ENCODE measurements at regions not wholly inside any gene's neighbourhood (a gene's known extent, or its start where the extent isn't known, plus 50 kb on each side); places are given as distances from the start of the nearest gene placed in this dataset.

DNA sequence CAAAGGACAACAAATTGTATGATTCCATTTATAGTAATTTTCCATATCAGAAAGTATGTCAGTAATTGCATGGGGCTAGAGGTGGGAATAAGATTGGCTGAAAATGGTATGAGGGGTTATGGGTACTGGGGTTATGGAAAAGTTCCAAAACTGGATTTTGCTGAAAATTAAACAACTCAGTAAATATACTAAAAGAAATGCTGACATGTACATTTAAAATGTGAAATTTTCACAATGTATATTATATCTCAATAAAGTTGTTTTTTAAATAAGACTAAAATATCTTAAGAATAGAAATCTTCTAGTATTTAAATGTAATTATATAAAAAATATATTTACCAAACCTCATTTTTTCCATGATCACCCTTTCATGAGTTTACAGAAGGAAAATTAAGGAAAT is 844.9 kb upstream of the SLIT2 start:
- H3K4me1 Mint-ChIP-seq (ENCODE audit: low read depth), result no peaks in the 10 kb centered on the region

DNA sequence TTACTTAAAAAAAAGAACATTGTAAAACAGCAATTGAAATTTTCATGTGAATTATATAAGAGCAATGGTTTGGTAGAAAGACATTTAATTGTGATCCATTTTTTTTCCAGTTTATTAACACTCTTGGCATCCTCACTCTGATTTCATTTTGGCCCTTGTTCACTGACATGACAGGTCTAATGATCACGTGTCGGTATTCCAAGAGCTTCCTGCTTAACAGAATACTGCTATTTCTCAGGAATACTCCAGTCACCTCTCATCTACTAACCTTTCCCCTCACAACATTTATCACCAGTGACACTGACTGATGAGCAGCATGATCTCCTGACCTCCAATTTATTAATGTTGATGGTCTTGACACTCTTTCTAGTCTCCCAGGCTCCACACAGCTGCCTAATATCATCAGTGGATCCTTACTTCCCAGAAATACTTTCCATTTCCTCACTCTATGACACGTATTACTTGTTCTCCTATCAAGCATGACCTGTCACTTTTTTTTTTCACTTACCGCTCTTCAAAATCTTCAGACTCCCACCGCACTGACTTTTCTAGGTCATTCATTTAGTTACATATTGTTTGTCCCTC is 847.8 kb upstream of the SLIT2 start:
- H3K4me3 Mint-ChIP-seq, result no peak overlapping the region
- H3K36me3 Mint-ChIP-seq (ENCODE audit: low read depth), result no peaks in the 10 kb centered on the region
- H3K27ac Mint-ChIP-seq, result no peak overlapping the region
- intact Hi-C loops (cut with micrococcal nuclease), result no loop called here
- H3K9me3 Mint-ChIP-seq, result peaks cover 7% of the 10 kb centered on the region
- no peaks in the 10 kb centered on the region for H3K4me1 Mint-ChIP-seq (ENCODE audit: low read depth)
- H3K27me3 Mint-ChIP-seq, result no peaks in the 10 kb centered on the region

More for the DNA sequence above, 844.9 kb upstream of the SLIT2 start:
- Mint-ChIP-seq H3K9me3 (peaks cover 7% of the 10 kb centered on the region), H3K4me3 (no peak overlapping the region), H3K27me3 (no peaks in the 10 kb centered on the region), H3K27ac (no peak overlapping the region), H3K36me3 (ENCODE audit: low read depth) (no peaks in the 10 kb centered on the region)
- intact Hi-C loops (cut with micrococcal nuclease), result no loop called here

- H3K4me3 Mint-ChIP-seq, result no peak overlapping the region
- H3K4me1 Mint-ChIP-seq (ENCODE audit: low read depth), result no peaks in the 10 kb centered on the region
- H3K36me3 Mint-ChIP-seq (ENCODE audit: low read depth), result no peaks in the 10 kb centered on the region
- peaks cover under 1% of the 10 kb centered on the region for H3K9me3 Mint-ChIP-seq
- no peak overlapping the region for H3K27ac Mint-ChIP-seq
- intact Hi-C loops (cut with micrococcal nuclease), result no loop called here
- no peaks in the 10 kb centered on the region for H3K27me3 Mint-ChIP-seq
These were observed 849.1 kb upstream of the SLIT2 start for GRCh38 chr4:19402581-19403065.

GRCh38 chr4:19401301-19402080 is 850.2 kb upstream of the SLIT2 start:
- H3K9me3 Mint-ChIP-seq, result no peaks in the 10 kb centered on the region
- no peaks in the 10 kb centered on the region for H3K27me3 Mint-ChIP-seq
- H3K4me1 Mint-ChIP-seq (ENCODE audit: low read depth), result no peaks in the 10 kb centered on the region
- no peak overlapping the region for H3K4me3 Mint-ChIP-seq
- H3K36me3 Mint-ChIP-seq (ENCODE audit: low read depth), result no peaks in the 10 kb centered on the region
- intact Hi-C loops (cut with micrococcal nuclease), result no loop called here
- no peak overlapping the region for H3K27ac Mint-ChIP-seq

DNA sequence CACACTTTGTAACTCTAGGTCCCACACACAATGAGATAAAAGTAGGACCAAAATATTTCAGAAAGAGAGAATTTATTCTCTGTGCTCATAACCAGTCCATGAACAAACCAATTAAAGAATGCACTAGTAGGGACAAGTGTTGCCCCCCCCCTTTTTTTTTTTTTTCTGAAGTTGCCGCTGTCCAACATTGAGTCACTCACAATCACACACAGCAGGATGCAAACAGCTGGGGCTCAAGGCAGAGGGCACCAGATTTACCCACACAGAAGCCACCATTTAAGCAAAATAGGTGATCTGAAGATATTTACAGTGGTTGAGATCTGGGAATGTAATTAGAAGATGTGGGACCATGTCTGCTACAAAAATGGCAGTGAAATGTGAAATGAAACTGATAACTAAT is 850.9 kb upstream of the SLIT2 start:
- no peaks in the 10 kb centered on the region for H3K36me3 Mint-ChIP-seq (ENCODE audit: low read depth)

GRCh38 chr4:19399001-19399400 is 852.7 kb upstream of the SLIT2 start:
- Mint-ChIP-seq H3K4me1 (ENCODE audit: low read depth) (no peaks in the 10 kb centered on the region), H3K4me3 (no peak overlapping the region), H3K27me3 (no peaks in the 10 kb centered on the region), H3K27ac (no peak overlapping the region), H3K9me3 (peaks cover 16% of the 10 kb centered on the region), H3K36me3 (ENCODE audit: low read depth) (no peaks in the 10 kb centered on the region)
- intact Hi-C loops (cut with micrococcal nuclease), result no loop called here

More for the DNA sequence above, 850.9 kb upstream of the SLIT2 start:
- H3K27me3 Mint-ChIP-seq, result no peaks in the 10 kb centered on the region
- H3K27ac Mint-ChIP-seq, result no peak overlapping the region
- no peaks in the 10 kb centered on the region for H3K9me3 Mint-ChIP-seq
- H3K4me1 Mint-ChIP-seq (ENCODE audit: low read depth), result no peaks in the 10 kb centered on the region
- intact Hi-C loops (cut with micrococcal nuclease), result no loop called here
- H3K4me3 Mint-ChIP-seq, result no peak overlapping the region

DNA sequence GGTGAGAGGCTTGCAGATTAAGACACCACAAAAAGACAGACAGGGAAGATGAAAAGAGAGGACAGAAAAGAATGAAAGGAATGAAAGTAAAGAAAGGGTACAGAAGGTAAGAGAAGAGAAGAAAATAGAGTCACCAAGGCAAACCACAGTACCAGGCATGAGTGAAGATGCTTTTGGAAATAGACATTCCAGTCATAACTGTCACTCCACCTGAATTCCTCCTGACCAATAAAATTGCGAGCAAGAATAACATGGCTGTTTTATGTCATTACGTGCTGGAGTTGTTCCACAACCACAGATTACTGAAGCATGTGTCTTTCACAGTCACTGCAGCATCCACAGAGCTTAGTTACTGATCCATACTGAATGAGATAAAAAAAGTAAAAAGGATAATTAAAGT is 864.9 kb upstream of the SLIT2 start:
- H3K27ac Mint-ChIP-seq, result no peak overlapping the region
- intact Hi-C loops (cut with micrococcal nuclease), result no loop called here
- peaks cover 41% of the 10 kb centered on the region for H3K9me3 Mint-ChIP-seq
- H3K27me3 Mint-ChIP-seq, result no peaks in the 10 kb centered on the region
- no peaks in the 10 kb centered on the region for H3K36me3 Mint-ChIP-seq (ENCODE audit: low read depth)
- no peak overlapping the region for H3K4me3 Mint-ChIP-seq
- no peaks in the 10 kb centered on the region for H3K4me1 Mint-ChIP-seq (ENCODE audit: low read depth)

GRCh38 chr4:19382993-19383756 is 868.5 kb upstream of the SLIT2 start:
- intact Hi-C loops (cut with micrococcal nuclease), result no loop called here
- Mint-ChIP-seq H3K9me3 (peaks cover 25% of the 10 kb centered on the region), H3K27me3 (no peaks in the 10 kb centered on the region), H3K4me1 (ENCODE audit: low read depth) (no peaks in the 10 kb centered on the region), H3K36me3 (ENCODE audit: low read depth) (no peaks in the 10 kb centered on the region), H3K4me3 (no peak overlapping the region), H3K27ac (no peak overlapping the region)

DNA sequence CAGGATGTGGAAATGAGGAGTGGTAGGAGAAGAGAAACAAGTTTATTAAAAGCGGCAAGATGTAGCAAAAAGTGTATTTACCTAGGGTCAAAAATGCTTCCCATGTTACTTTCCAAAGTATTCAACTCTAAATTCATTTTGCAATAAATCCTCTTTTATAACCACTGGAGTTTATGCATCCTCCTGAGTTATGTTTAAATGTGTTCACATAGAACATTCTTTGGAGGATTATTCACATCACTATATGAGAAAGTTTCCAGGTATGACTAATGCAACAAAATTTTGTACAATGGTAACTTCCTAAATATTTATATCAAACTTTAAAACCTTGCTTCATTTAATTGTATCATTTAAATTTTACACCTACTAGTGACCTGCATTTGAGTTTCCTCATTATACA is 870.6 kb upstream of the SLIT2 start:
- intact Hi-C loops (cut with micrococcal nuclease), result no loop called here
- Mint-ChIP-seq H3K27ac (no peak overlapping the region), H3K4me3 (no peak overlapping the region), H3K27me3 (no peaks in the 10 kb centered on the region), H3K4me1 (ENCODE audit: low read depth) (no peaks in the 10 kb centered on the region), H3K9me3 (peaks cover 17% of the 10 kb centered on the region), H3K36me3 (ENCODE audit: low read depth) (no peaks in the 10 kb centered on the region)

GRCh38 chr4:19380600-19380999 is 871.1 kb upstream of the SLIT2 start:
- Mint-ChIP-seq H3K4me1 (ENCODE audit: low read depth) (no peaks in the 10 kb centered on the region), H3K36me3 (ENCODE audit: low read depth) (no peaks in the 10 kb centered on the region), H3K27ac (no peak overlapping the region), H3K27me3 (no peaks in the 10 kb centered on the region), H3K4me3 (no peak overlapping the region), H3K9me3 (peaks cover 17% of the 10 kb centered on the region)
- intact Hi-C loops (cut with micrococcal nuclease), result no loop called here

- Mint-ChIP-seq H3K27ac (no peak overlapping the region), H3K36me3 (ENCODE audit: low read depth) (no peaks in the 10 kb centered on the region), H3K27me3 (no peaks in the 10 kb centered on the region), H3K9me3 (peaks cover 9% of the 10 kb centered on the region), H3K4me3 (no peak overlapping the region), H3K4me1 (ENCODE audit: low read depth) (no peaks in the 10 kb centered on the region)
- intact Hi-C loops (cut with micrococcal nuclease), result no loop called here
These were observed 872.5 kb upstream of the SLIT2 start for GRCh38 chr4:19379191-19379708.

- intact Hi-C loops (cut with micrococcal nuclease), result no loop called here
- no peaks in the 10 kb centered on the region for H3K9me3 Mint-ChIP-seq
- no peak overlapping the region for H3K27ac Mint-ChIP-seq
- H3K36me3 Mint-ChIP-seq (ENCODE audit: low read depth), result no peaks in the 10 kb centered on the region
- H3K27me3 Mint-ChIP-seq, result no peaks in the 10 kb centered on the region
- no peak overlapping the region for H3K4me3 Mint-ChIP-seq
- no peaks in the 10 kb centered on the region for H3K4me1 Mint-ChIP-seq (ENCODE audit: low read depth)
These were observed 875.8 kb upstream of the SLIT2 start for GRCh38 chr4:19375931-19376330.

GRCh38 chr4:19375136-19375804 is 876.4 kb upstream of the SLIT2 start:
- intact Hi-C loops (cut with micrococcal nuclease), result no loop called here
- Mint-ChIP-seq H3K27me3 (no peaks in the 10 kb centered on the region), H3K4me3 (no peak overlapping the region), H3K9me3 (no peaks in the 10 kb centered on the region), H3K27ac (no peak overlapping the region), H3K4me1 (ENCODE audit: low read depth) (no peaks in the 10 kb centered on the region), H3K36me3 (ENCODE audit: low read depth) (no peaks in the 10 kb centered on the region)

GRCh38 chr4:19372390-19372789 is 879.3 kb upstream of the SLIT2 start:
- H3K4me1 Mint-ChIP-seq (ENCODE audit: low read depth), result no peaks in the 10 kb centered on the region
- intact Hi-C loops (cut with micrococcal nuclease), result no loop called here
- no peak overlapping the region for H3K4me3 Mint-ChIP-seq
- no peaks in the 10 kb centered on the region for H3K9me3 Mint-ChIP-seq
- no peak overlapping the region for H3K27ac Mint-ChIP-seq
- H3K27me3 Mint-ChIP-seq, result no peaks in the 10 kb centered on the region
- H3K36me3 Mint-ChIP-seq (ENCODE audit: low read depth), result no peaks in the 10 kb centered on the region

All from dendritic cell treated with granulocyte-macrophage colony-stimulating factor and Interleukin-4, amounts not matched to agents 40 ng/mL and 50 ng/mL, for 4 days (primary cell).